HEK293T (cell line): ENCODE measurements at regions not wholly inside any gene's neighbourhood (a gene's known extent, or its start where the extent isn't known, plus 50 kb on each side); places are given as distances from the start of the nearest gene placed in this dataset.

Experiments used
- CTCF ChIA-PET: fragments of 350-600 bp; formaldehyde crosslinking; extraction: SDS; loops from one replicate; lab custom pipeline; 2021; ENCODE audit warnings: antibody characterized with exemption, inconsistent platforms; lab: Yijun Ruan, JAX
- POLR2A ChIA-PET: fragments of 350-600 bp; formaldehyde crosslinking; extraction: SDS; loops from one replicate; lab custom pipeline; 2020; ENCODE audit warnings: antibody characterized with exemption, inconsistent platforms; lab: Yijun Ruan, JAX
- DNase-seq: peaks from one replicate; pipeline ENCODE4 v3.0.0; 2012; ENCODE audit warnings: mixed read lengths; ENCODE audit errors: extremely low spot score
- ARNT ChIP-seq: fragments of 450-650 bp; IDR thresholded peaks from 2 replicates; pipeline ENCODE4 v1.6.1; 2017; ENCODE audit warnings: mild to moderate bottlenecking
- BHLHE40 ChIP-seq: fragments of 450-650 bp; IDR thresholded peaks from 2 replicates; pipeline ENCODE4 v1.6.1; 2016; ENCODE audit warnings: mild to moderate bottlenecking, moderate library complexity, borderline replicate concordance
- CTBP1 ChIP-seq: fragments of 450-650 bp; IDR thresholded peaks from 2 replicates; pipeline ENCODE4 v1.6.1; 2016; ENCODE audit warnings: borderline replicate concordance
- ELF4 ChIP-seq: fragments of 450-650 bp; IDR thresholded peaks from 2 replicates; pipeline ENCODE4 v1.6.1; 2017; ENCODE audit warnings: antibody characterized with exemption
- FOXA1 ChIP-seq: fragments of 450-650 bp; IDR thresholded peaks from 2 replicates; pipeline ENCODE4 v1.6.1; 2016; ENCODE audit warnings: mild to moderate bottlenecking
- FOXK2 ChIP-seq: fragments of 450-650 bp; IDR thresholded peaks from 2 replicates; pipeline ENCODE4 v1.6.1; 2016; ENCODE audit warnings: mild to moderate bottlenecking
- FOXM1 ChIP-seq: fragments of 450-650 bp; IDR thresholded peaks from 2 replicates; pipeline ENCODE4 v1.6.1; 2017; ENCODE audit warnings: mild to moderate bottlenecking, borderline replicate concordance
- HDGF ChIP-seq: fragments of 450-650 bp; IDR thresholded peaks from 2 replicates; pipeline ENCODE4 v1.6.1; 2017; ENCODE audit warnings: antibody characterized with exemption, borderline replicate concordance
- L3MBTL2 ChIP-seq: fragments of 450-650 bp; conservative IDR thresholded peaks from 2 replicates; pipeline ENCODE4 v1.6.1; 2016; ENCODE audit warnings: mild to moderate bottlenecking
- LEF1 ChIP-seq: fragments of 450-650 bp; IDR thresholded peaks from 2 replicates; pipeline ENCODE4 v1.6.1; 2017; ENCODE audit warnings: mild to moderate bottlenecking, borderline replicate concordance
- NFRKB ChIP-seq: fragments of 450-650 bp; IDR thresholded peaks from 2 replicates; pipeline ENCODE4 v1.6.1; 2016; ENCODE audit warnings: mild to moderate bottlenecking, moderate library complexity
- PKNOX1 ChIP-seq: fragments of 450-650 bp; IDR thresholded peaks from 2 replicates; pipeline ENCODE4 v1.6.1; 2016
- SP1 ChIP-seq: fragments of 450-650 bp; IDR thresholded peaks from 2 replicates; pipeline ENCODE4 v1.6.1; 2017
- SUZ12 ChIP-seq: fragments of 450-650 bp; IDR thresholded peaks from 2 replicates; pipeline ENCODE4 v1.6.1; 2016; ENCODE audit warnings: mild to moderate bottlenecking
- TARDBP ChIP-seq: fragments of 450-650 bp; IDR thresholded peaks from 2 replicates; pipeline ENCODE4 v1.6.1; 2016
- ZNF384 ChIP-seq: fragments of 450-650 bp; IDR thresholded peaks from 2 replicates; pipeline ENCODE4 v1.6.1; 2016

GRCh38 chr21:39097981-39098380, 85.3 kb downstream of the PSMG1 start:
- TF ChIP-seq FOXA1 (no peak), ZNF384 (no peak), ARNT (no peak), CTBP1 (no peak), L3MBTL2 (no peak), ELF4 (no peak), FOXK2 (no peak), HDGF (no peak)

GRCh38 chr21:39097335-39097861, 85.9 kb downstream of the PSMG1 start:
- ChIA-PET POLR2A (no interaction called here), CTCF (interaction anchor here (1.9 kb wide), 1 partner anchor 8 kb away, joined by 4 read pairs; no protein-coding TSS in a partner anchor)
- TF ChIP-seq L3MBTL2 (no peak), SP1 (no peak), NFRKB (no peak)
- DNase-seq = no peak

More at GRCh38 chr21:39097981-39098380, 85.3 kb downstream of the PSMG1 start:
- ChIA-PET POLR2A (no interaction called here), CTCF (no interaction called here)
- no peak for DNase-seq

- no peak for TF ChIP-seq FOXA1
- no peak for TF ChIP-seq SP1
- no peak for TF ChIP-seq ELF4
- no peak for TF ChIP-seq FOXK2
- CTCF ChIA-PET = interaction anchor here (0.7 to 1.9 kb wide), 4 partner anchors 8 to 41 kb away, joined by 3 to 4 read pairs (median 4); no protein-coding TSS in a partner anchor
- DNase-seq = no peak
- POLR2A ChIA-PET = no interaction called here
Observed at GRCh38 chr21:39096754-39097153, 86.5 kb downstream of the PSMG1 start.

- no peak for TF ChIP-seq FOXK2
- TF ChIP-seq NFRKB = no peak
- no peak for TF ChIP-seq FOXA1
- no peak for TF ChIP-seq PKNOX1
- TF ChIP-seq BHLHE40 = no peak
- TF ChIP-seq FOXM1 = no peak
- no peak for TF ChIP-seq SP1
- TF ChIP-seq ELF4 = no peak
- no peak for TF ChIP-seq HDGF
- TF ChIP-seq ARNT = no peak
- TF ChIP-seq ZNF384 = no peak
- TF ChIP-seq LEF1 = no peak
- no peak for TF ChIP-seq CTBP1
- TF ChIP-seq L3MBTL2 = no peak
- no peak for TF ChIP-seq TARDBP
- TF ChIP-seq SUZ12 = no peak
- DNase-seq = no peak
- CTCF ChIA-PET = interaction anchor here (0.8 to 1.9 kb wide), 3 partner anchors 8 to 42 kb away, joined by 3 to 4 read pairs (median 3); no protein-coding TSS in a partner anchor
- POLR2A ChIA-PET = no interaction called here
Observed at GRCh38 chr21:39095681-39096080, 87.6 kb downstream of the PSMG1 start.

GRCh38 chr21:39094847-39095579, 88.2 kb downstream of the PSMG1 start:
- ChIA-PET CTCF (interaction anchor here (1.9 kb wide), 1 partner anchor 10 kb away, joined by 4 read pairs; no protein-coding TSS in a partner anchor), POLR2A (no interaction called here)
- TF ChIP-seq ARNT (no peak), BHLHE40 (no peak), PKNOX1 (no peak), ZNF384 (no peak), TARDBP (no peak), FOXM1 (no peak), CTBP1 (no peak), SP1 (no peak), SUZ12 (no peak)
- DNase-seq = no peak

GRCh38 chr21:39094087-39094780, 89.0 kb downstream of the PSMG1 start:
- TF ChIP-seq TARDBP = no peak
- CTCF ChIA-PET = no interaction called here
- no peak for DNase-seq
- POLR2A ChIA-PET = no interaction called here

- TF ChIP-seq FOXA1 (no peak), FOXK2 (no peak)
- CTCF ChIA-PET = no interaction called here
- DNase-seq = no peak
- POLR2A ChIA-PET = no interaction called here
Observed at GRCh38 chr21:39093526-39093925, 89.7 kb downstream of the PSMG1 start.
